DND-41 (cell line): ENCODE measurements at regions not wholly inside any gene's neighbourhood (a gene's known extent, or its start where the extent isn't known, plus 50 kb on each side); places are given as distances from the start of the nearest gene placed in this dataset.

Experiments
- CTCF ChIP-seq: IDR thresholded peaks from 2 replicates; pipeline ENCODE4 v1.5.1; 2012; ENCODE audit warnings: borderline replicate concordance, low read length, moderate library complexity, mild to moderate bottlenecking; ENCODE audit not compliant: poor library complexity, severe bottlenecking; ENCODE audit errors: extremely low read depth
- EZH2 ChIP-seq: IDR thresholded peaks from 3 replicates; pipeline ENCODE4 v1.6.1; 2012; ENCODE audit warnings: borderline replicate concordance, low read depth, mild to moderate bottlenecking, moderate library complexity, low read length, inconsistent platforms; ENCODE audit not compliant: severe bottlenecking

GRCh38 chr16:6047325-6047724 lies 949.7 kb upstream of the EEF2KMT start:
- TF ChIP-seq CTCF: no peak
- no peak for TF ChIP-seq EZH2
